Smooth muscle cell (in vitro differentiated cells): ENCODE measurements at regions not wholly inside any gene's neighbourhood (a gene's known extent, or its start where the extent isn't known, plus 50 kb on each side); places are given as distances from the start of the nearest gene placed in this dataset.

Experiments
- DNase-seq: peaks from one replicate; lab custom pipeline; 2025; ENCODE audit not compliant: unreplicated experiment; lab: John Stamatoyannopoulos, UW
- H2AFZ ChIP-seq: fragments of 200-600 bp; sonication (generic); 2 replicates; pipeline ENCODE4 v1.6.0; 2016; ENCODE audit warnings: antibody characterized with exemption, low read depth, mild to moderate bottlenecking
- H3F3A ChIP-seq: fragments of 200-600 bp; sonication (generic); 2 replicates; pipeline ENCODE4 v1.6.0; 2017; ENCODE audit warnings: antibody characterized with exemption, low read depth
- H3K27ac ChIP-seq: fragments of 200-600 bp; sonication (generic); 2 replicates; pipeline ENCODE4 v1.5.1; 2016; ENCODE audit warnings: low read depth, mild to moderate bottlenecking
- H3K27me3 ChIP-seq: fragments of 200-600 bp; sonication (generic); 2 replicates; pipeline ENCODE4 v1.6.1; 2016; ENCODE audit warnings: low read depth, mild to moderate bottlenecking
- H3K36me3 ChIP-seq: fragments of 200-600 bp; sonication (generic); 2 replicates; pipeline ENCODE4 v1.5.1; 2016; ENCODE audit warnings: low read depth
- H3K4me1 ChIP-seq: fragments of 200-600 bp; sonication (generic); 2 replicates; pipeline ENCODE4 v1.5.1; 2016; ENCODE audit warnings: low read depth
- H3K4me2 ChIP-seq: fragments of 200-600 bp; sonication (generic); 2 replicates; pipeline ENCODE4 v1.6.0; 2016; ENCODE audit warnings: mild to moderate bottlenecking
- H3K4me3 ChIP-seq: fragments of 200-600 bp; sonication (generic); 2 replicates; pipeline ENCODE4 v1.5.1; 2016; ENCODE audit warnings: mild to moderate bottlenecking
- H3K79me2 ChIP-seq: fragments of 200-600 bp; sonication (generic); 2 replicates; pipeline ENCODE4 v1.6.0; 2016; ENCODE audit warnings: low read depth, mild to moderate bottlenecking
- H3K9ac ChIP-seq: fragments of 200-600 bp; sonication (generic); 2 replicates; pipeline ENCODE4 v1.6.0; 2016; ENCODE audit warnings: low read depth
- H3K9me3 ChIP-seq: fragments of 200-600 bp; sonication (generic); replicated peaks from 2 replicates; pipeline ENCODE4 v1.5.1; 2016; ENCODE audit warnings: low read depth
- H4K20me1 ChIP-seq: fragments of 200-600 bp; sonication (generic); 2 replicates; pipeline ENCODE4 v1.6.0; 2016; ENCODE audit warnings: low read depth
- CTCF ChIP-seq: fragments of 200-600 bp; sonication (generic); IDR thresholded peaks from 2 replicates; pipeline ENCODE4 v1.5.1; 2017; ENCODE audit warnings: borderline replicate concordance, mild to moderate bottlenecking, antibody characterized with exemption; ENCODE audit not compliant: insufficient read depth, poor library complexity, severe bottlenecking
- WGBS: methylation state at CpG from one replicate; pipeline ENCODE4 v1.1.7; 2016; ENCODE audit warnings: low lambda C conversion rate; 5-methylcytosine and 5-hydroxymethylcytosine counted together

- Histone ChIP-seq H3K27me3 (no peaks in the 10 kb centered on the region), H3K4me3 (no peak overlapping the region), H3K9me3 (no peaks in the 10 kb centered on the region), H3K27ac (no peak overlapping the region), H3F3A (no peaks in the 10 kb centered on the region), H3K36me3 (no peaks in the 10 kb centered on the region), H3K9ac (no peak overlapping the region), H4K20me1 (no peaks in the 10 kb centered on the region), H3K79me2 (no peaks in the 10 kb centered on the region), H3K4me1 (no peaks in the 10 kb centered on the region), H2AFZ (no peak overlapping the region), H3K4me2 (no peak overlapping the region)
- 77% methylated on average over 5 of the region's 5 CpGs for WGBS
- no peak for DNase-seq
- no peak for TF ChIP-seq CTCF
Measured at GRCh38 chr9:115880221-115880885, 273.2 kb upstream of the PAPPA start.

- Histone ChIP-seq H2AFZ (peak overlapping the region; percentile 30), H3F3A (no peaks in the 10 kb centered on the region), H4K20me1 (no peaks in the 10 kb centered on the region), H3K4me3 (no peak overlapping the region), H3K9ac (no peak overlapping the region), H3K27me3 (no peaks in the 10 kb centered on the region), H3K36me3 (no peaks in the 10 kb centered on the region), H3K79me2 (no peaks in the 10 kb centered on the region), H3K9me3 (no peaks in the 10 kb centered on the region), H3K4me2 (no peak overlapping the region), H3K4me1 (no peaks in the 10 kb centered on the region), H3K27ac (no peak overlapping the region)
- TF ChIP-seq CTCF: no peak
- DNase-seq: no peak
Measured at GRCh38 chr9:115882911-115883310, 270.7 kb upstream of the PAPPA start.

DNA sequence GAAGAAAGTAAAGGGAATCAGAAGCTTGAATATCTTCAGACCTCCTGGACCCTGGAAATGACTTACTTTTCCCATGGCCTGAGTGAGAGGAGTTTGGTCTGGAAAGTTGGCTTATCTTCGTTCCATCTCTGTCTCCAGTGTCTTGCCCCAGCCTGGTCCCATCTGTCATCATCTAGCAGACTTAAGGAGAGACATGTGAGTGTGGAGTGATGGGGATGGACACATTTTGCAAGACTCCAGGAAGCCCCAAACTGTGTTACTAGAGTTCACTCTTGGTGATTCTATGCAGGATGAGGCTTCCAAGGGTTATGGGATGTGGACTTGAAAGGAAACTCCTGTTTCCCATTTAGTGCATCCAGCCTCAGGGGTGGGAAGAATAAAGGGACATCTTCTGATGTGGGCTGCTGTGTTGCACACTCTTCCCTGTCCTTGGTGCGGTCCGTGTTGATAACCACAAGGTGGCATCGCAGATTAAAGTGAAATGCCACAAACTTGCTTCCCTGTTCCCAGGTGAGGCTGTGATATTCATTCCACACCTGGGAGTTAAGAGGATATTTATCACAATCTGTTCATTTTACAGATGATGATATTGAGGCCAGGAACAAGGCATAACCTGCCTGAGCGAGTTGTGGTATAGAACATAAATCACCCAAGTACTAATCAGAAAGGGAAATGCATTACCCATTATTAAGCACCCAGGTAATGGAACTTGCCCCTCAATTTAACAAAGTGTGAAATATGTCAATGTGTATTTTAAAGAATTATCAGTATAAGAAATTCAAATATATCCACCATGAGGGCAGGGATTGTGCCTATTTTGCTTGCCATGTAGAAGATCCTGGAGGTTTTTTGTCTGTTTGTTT is 269.9 kb upstream of the PAPPA start:
- no peaks in the 10 kb centered on the region for H3K4me1 ChIP-seq
- WGBS: 38% methylated on average over 5 of the region's 5 CpGs
- H3K79me2 ChIP-seq: no peaks in the 10 kb centered on the region
- no peak overlapping the region for H3K4me3 ChIP-seq
- no peaks in the 10 kb centered on the region for H4K20me1 ChIP-seq
- H3K9me3 ChIP-seq: no peaks in the 10 kb centered on the region
- H3K9ac ChIP-seq: no peak overlapping the region
- H2AFZ ChIP-seq: no peak overlapping the region
- no peaks in the 10 kb centered on the region for H3K36me3 ChIP-seq
- TF ChIP-seq CTCF: peak; percentile 48
- H3K27ac ChIP-seq: no peak overlapping the region
- H3F3A ChIP-seq: no peaks in the 10 kb centered on the region
- DNase-seq: no peak
- H3K4me2 ChIP-seq: no peak overlapping the region
- no peaks in the 10 kb centered on the region for H3K27me3 ChIP-seq
